GM23338 (cell line): ENCODE measurements at regions not wholly inside any gene's neighbourhood (a gene's known extent, or its start where the extent isn't known, plus 50 kb on each side); places are given as distances from the start of the nearest gene placed in this dataset.

ENCODE experiments used
- ATAC-seq: fragments of 200-7000 bp; cut with Tn5 transposase; 3 replicates; pipeline ENCODE4 v1.9.1; 2020
- DNase-seq: peaks from one replicate; pipeline ENCODE4 v3.0.0-alpha.2; 2015; ENCODE audit warnings: low spot score
- H2AFZ ChIP-seq: fragments of 200-600 bp; sonication (generic); 2 replicates; pipeline ENCODE4 v1.8.0; 2016; ENCODE audit warnings: antibody characterized with exemption, mild to moderate bottlenecking, moderate library complexity
- H3F3A ChIP-seq: fragments of 200-600 bp; sonication (generic); replicated peaks from 2 replicates; pipeline ENCODE4 v1.8.0; 2017; ENCODE audit warnings: antibody characterized with exemption, mixed run types, low read depth
- H3K27ac ChIP-seq: fragments of 200-600 bp; sonication (generic); 2 replicates; pipeline ENCODE4 v1.6.1; 2016; ENCODE audit warnings: low read depth
- H3K27me3 ChIP-seq: fragments of 200-600 bp; sonication (generic); 2 replicates; pipeline ENCODE4 v1.8.0; 2016; ENCODE audit warnings: mild to moderate bottlenecking, mixed run types, moderate library complexity; ENCODE audit not compliant: insufficient read depth
- H3K36me3 ChIP-seq: fragments of 200-600 bp; sonication (generic); 2 replicates; pipeline ENCODE4 v1.8.0; 2016; ENCODE audit warnings: mild to moderate bottlenecking; ENCODE audit not compliant: insufficient read depth
- H3K4me1 ChIP-seq: fragments of 200-600 bp; sonication (generic); 2 replicates; pipeline ENCODE4 v1.8.0; 2016; ENCODE audit warnings: mild to moderate bottlenecking, moderate library complexity; ENCODE audit not compliant: insufficient read depth
- H3K4me2 ChIP-seq: fragments of 200-600 bp; sonication (generic); 2 replicates; pipeline ENCODE4 v1.7.1; 2017; ENCODE audit warnings: mixed run types
- H3K4me3 ChIP-seq: fragments of 200-600 bp; sonication (generic); 2 replicates; pipeline ENCODE4 v1.6.1; 2016; ENCODE audit warnings: mixed run types
- H3K79me2 ChIP-seq: fragments of 200-600 bp; sonication (generic); replicated peaks from 2 replicates; pipeline ENCODE4 v1.8.0; 2017; ENCODE audit warnings: mild to moderate bottlenecking; ENCODE audit not compliant: insufficient read depth
- H3K9me2 ChIP-seq: fragments of 200-600 bp; sonication (generic); 2 replicates; pipeline ENCODE4 v1.8.0; 2017; ENCODE audit not compliant: insufficient read depth
- H4K20me1 ChIP-seq: fragments of 200-600 bp; sonication (generic); replicated peaks from 2 replicates; pipeline ENCODE4 v1.8.0; 2017; ENCODE audit warnings: mild to moderate bottlenecking; ENCODE audit not compliant: insufficient read depth
- H3K27ac Mint-ChIP-seq: 2 replicates; pipeline ENCODE4 v1.8.0; 2020; ENCODE audit warnings: inconsistent platforms, mild to moderate bottlenecking, moderate library complexity, mixed read lengths
- H3K27me3 Mint-ChIP-seq: 3 replicates; pipeline ENCODE4 v1.8.0; 2022; ENCODE audit warnings: low read depth, mild to moderate bottlenecking, moderate library complexity, mixed read lengths, inconsistent platforms; ENCODE audit not compliant: insufficient read depth, poor library complexity
- H3K36me3 Mint-ChIP-seq: 3 replicates; pipeline ENCODE4 v1.8.0; 2021; ENCODE audit warnings: low read depth, mild to moderate bottlenecking, inconsistent platforms, moderate library complexity, mixed read lengths
- H3K4me1 Mint-ChIP-seq: 3 replicates; pipeline ENCODE4 v1.8.0; 2020; ENCODE audit warnings: mild to moderate bottlenecking, inconsistent platforms, mixed read lengths
- H3K4me3 Mint-ChIP-seq: 3 replicates; pipeline ENCODE4 v1.8.0; 2021; ENCODE audit warnings: moderate library complexity, mild to moderate bottlenecking, inconsistent platforms, mixed read lengths
- H3K9me3 Mint-ChIP-seq: 3 replicates; pipeline ENCODE4 v1.8.0; 2020; ENCODE audit warnings: moderate library complexity, mild to moderate bottlenecking, inconsistent platforms, mixed read lengths
- CREB1 ChIP-seq: fragments of 250-450 bp; sonication (Bioruptor Pico); IDR thresholded peaks from 2 replicates; pipeline ENCODE4 v1.5.0; 2020; ENCODE audit warnings: low read depth, mild to moderate bottlenecking, moderate library complexity
- CTCF ChIP-seq, 2 experiments: fragments of 200-600 bp in 1 of 2; sonication (generic) in 1 of 2; conservative IDR thresholded peaks; 2 replicates each; pipeline versions ENCODE4 v1.5.1 to v1.6.1; 2016 to 2017; ENCODE audit warnings: antibody characterized with exemption in 2 of 2, low read depth in 2 of 2, mild to moderate bottlenecking in 2 of 2, moderate library complexity in 1 of 2
- ETS1 ChIP-seq: IDR thresholded peaks from 2 replicates; pipeline ENCODE4 v1.6.1; 2016; ENCODE audit warnings: antibody characterized with exemption
- EZH2 ChIP-seq: fragments of 200-600 bp; sonication (generic); IDR thresholded peaks from one replicate; pipeline ENCODE4 v1.8.0; 2017; ENCODE audit warnings: antibody characterized with exemption, mild to moderate bottlenecking, low read depth; ENCODE audit not compliant: unreplicated experiment
- EZH2phosphoT487 ChIP-seq: fragments of 200-600 bp; sonication (generic); IDR thresholded peaks from one replicate; pipeline ENCODE4 v1.8.1; 2018; ENCODE audit warnings: antibody characterized with exemption; ENCODE audit not compliant: unreplicated experiment
- JUNB ChIP-seq: IDR thresholded peaks from one replicate; pipeline ENCODE4 v1.6.1; 2016; ENCODE audit warnings: antibody characterized with exemption; ENCODE audit not compliant: unreplicated experiment
- NANOG ChIP-seq: IDR thresholded peaks from 2 replicates; pipeline ENCODE4 v1.6.1; 2016; ENCODE audit warnings: antibody characterized with exemption, borderline replicate concordance
- POLR2AphosphoS5 ChIP-seq: IDR thresholded peaks from 2 replicates; pipeline ENCODE4 v1.6.1; 2016; ENCODE audit warnings: antibody characterized with exemption, low read depth
- REST ChIP-seq: IDR thresholded peaks from one replicate; pipeline ENCODE4 v1.6.1; 2018; ENCODE audit warnings: antibody characterized with exemption; ENCODE audit not compliant: unreplicated experiment
- STAT1 ChIP-seq: IDR thresholded peaks from one replicate; pipeline ENCODE4 v1.6.1; 2016; ENCODE audit warnings: antibody characterized with exemption; ENCODE audit not compliant: unreplicated experiment
- ZNF114 ChIP-seq: fragments of 250-450 bp; sonication (Bioruptor Pico); IDR thresholded peaks from 2 replicates; pipeline ENCODE4 v1.5.0; 2020; ENCODE audit warnings: mild to moderate bottlenecking, moderate library complexity
- ZNF331 ChIP-seq: fragments of 250-450 bp; sonication (Bioruptor Pico); IDR thresholded peaks from 2 replicates; pipeline ENCODE4 v1.5.0; 2020; ENCODE audit warnings: low read depth, mild to moderate bottlenecking, moderate library complexity
- ZNF462 ChIP-seq: fragments of 250-450 bp; sonication (Bioruptor Pico); IDR thresholded peaks from 2 replicates; pipeline ENCODE4 v1.5.0; 2020; ENCODE audit warnings: mild to moderate bottlenecking, moderate library complexity

GRCh38 chr4:176843710-176844109 lies 51.0 kb upstream of the VEGFC start:
- Mint-ChIP-seq H3K4me3 (no peak overlapping the region), H3K27me3 (no peaks in the 10 kb centered on the region), H3K36me3 (no peaks in the 10 kb centered on the region), H3K4me1 (no peaks in the 10 kb centered on the region), H3K9me3 (no peaks in the 10 kb centered on the region), H3K27ac (no peak overlapping the region)
- no peak overlapping the region for H2AFZ ChIP-seq
- H3K4me3 ChIP-seq = no peak overlapping the region
- H3K36me3 ChIP-seq = no peaks in the 10 kb centered on the region
- no peak for DNase-seq
- no peaks in the 10 kb centered on the region for H3K79me2 ChIP-seq
- no peak overlapping the region for H3K4me2 ChIP-seq
- H3K27ac ChIP-seq = no peak overlapping the region
- H3F3A ChIP-seq = no peaks in the 10 kb centered on the region
- ATAC-seq = no peak
- TF ChIP-seq ZNF331 (CRISPR knock-in tag) (no peak), ETS1 (no peak), CTCF (conservative IDR thresholded peaks at IDR 0.05; ENCODE audit: low read depth in 2 of 2) (no peak), EZH2phosphoT487 (no peak), CREB1 (CRISPR knock-in tag) (no peak), JUNB (no peak), STAT1 (no peak), POLR2AphosphoS5 (no peak), ZNF114 (CRISPR knock-in tag) (no peak), ZNF462 (CRISPR knock-in tag) (no peak), EZH2 (no peak), NANOG (no peak), REST (no peak)
- H3K27me3 ChIP-seq = no peaks in the 10 kb centered on the region
- no peaks in the 10 kb centered on the region for H4K20me1 ChIP-seq
- peaks cover 4% of the 10 kb centered on the region; the same call in 1 of the 2 replicates for H3K4me1 ChIP-seq
- no peaks in the 10 kb centered on the region for H3K9me2 ChIP-seq
